ENCODE measurements at regions not wholly inside any gene's neighbourhood (a gene's known extent, or its start where the extent isn't known, plus 50 kb on each side); places are given as distances from the start of the nearest gene placed in this dataset.
"Not testable (repeated sequence)": the region's sequence is repeated elsewhere in the genome, so short reads cannot be mapped to it uniquely, and the experiment has no call there.

DNA sequence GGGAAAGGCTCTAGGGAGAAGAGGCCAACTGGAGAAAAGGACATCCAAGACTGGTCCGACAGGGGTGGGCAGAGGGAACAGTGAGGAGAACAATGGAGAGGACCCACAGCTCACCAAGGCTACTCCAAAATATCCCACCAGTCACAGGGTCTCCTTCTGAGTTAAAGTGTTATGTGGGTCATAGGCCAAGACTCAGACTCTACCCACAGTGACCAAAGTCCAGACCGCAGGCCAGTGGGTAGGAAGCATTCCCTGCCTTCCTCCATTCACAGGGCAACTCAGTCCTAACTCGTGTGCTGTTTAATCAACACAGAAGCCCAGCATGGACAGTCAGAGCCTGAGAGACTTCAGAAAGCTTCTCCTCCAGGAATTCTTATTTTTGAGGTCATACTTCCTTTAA is 260.6 kb downstream of the SMAD2 start:
- no peak for DNase-seq (ENCODE audit: low read depth, low spot score)
- TF ChIP-seq, protein P1, sequence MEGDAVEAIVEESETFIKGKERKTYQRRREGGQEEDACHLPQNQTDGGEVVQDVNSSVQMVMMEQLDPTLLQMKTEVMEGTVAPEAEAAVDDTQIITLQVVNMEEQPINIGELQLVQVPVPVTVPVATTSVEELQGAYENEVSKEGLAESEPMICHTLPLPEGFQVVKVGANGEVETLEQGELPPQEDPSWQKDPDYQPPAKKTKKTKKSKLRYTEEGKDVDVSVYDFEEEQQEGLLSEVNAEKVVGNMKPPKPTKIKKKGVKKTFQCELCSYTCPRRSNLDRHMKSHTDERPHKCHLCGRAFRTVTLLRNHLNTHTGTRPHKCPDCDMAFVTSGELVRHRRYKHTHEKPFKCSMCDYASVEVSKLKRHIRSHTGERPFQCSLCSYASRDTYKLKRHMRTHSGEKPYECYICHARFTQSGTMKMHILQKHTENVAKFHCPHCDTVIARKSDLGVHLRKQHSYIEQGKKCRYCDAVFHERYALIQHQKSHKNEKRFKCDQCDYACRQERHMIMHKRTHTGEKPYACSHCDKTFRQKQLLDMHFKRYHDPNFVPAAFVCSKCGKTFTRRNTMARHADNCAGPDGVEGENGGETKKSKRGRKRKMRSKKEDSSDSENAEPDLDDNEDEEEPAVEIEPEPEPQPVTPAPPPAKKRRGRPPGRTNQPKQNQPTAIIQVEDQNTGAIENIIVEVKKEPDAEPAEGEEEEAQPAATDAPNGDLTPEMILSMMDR (IDR thresholded peaks at IDR 0.05; ENCODE audit: low read depth, low read length), result no peak
- H3K4me3 ChIP-seq (ENCODE audit: low read depth, low read length), result no peak overlapping the region
- in situ Hi-C loops (cut with HindIII; ENCODE audit: low sequenced_read_pairs), result no loop called here

DNA sequence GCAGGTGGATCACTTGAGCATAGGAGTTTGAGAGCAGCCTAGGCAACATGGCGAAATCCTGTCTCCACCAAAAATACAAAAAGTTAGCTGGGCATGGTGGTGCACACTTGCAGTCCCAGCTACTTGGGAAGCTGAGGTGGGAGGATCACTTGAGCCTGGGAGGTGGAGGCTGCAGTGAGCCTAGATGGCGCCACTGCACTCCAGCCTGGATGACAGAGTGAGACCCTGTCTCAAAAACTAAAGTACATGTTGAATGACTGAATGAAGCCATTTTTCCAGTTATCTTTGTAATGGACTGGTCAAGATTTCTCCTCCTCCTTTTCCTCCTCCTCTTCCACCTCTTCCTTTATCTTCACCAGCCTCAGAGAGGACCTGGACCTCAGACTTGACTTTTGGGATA is 272.0 kb downstream of the SMAD2 start:
- DNase-seq (ENCODE audit: low read depth, low spot score), result no peak
- in situ Hi-C loops (cut with HindIII; ENCODE audit: low sequenced_read_pairs), result no loop called here
- H3K4me3 ChIP-seq (ENCODE audit: low read depth, low read length), result no peak overlapping the region
- TF ChIP-seq, protein P1 (IDR thresholded peaks at IDR 0.05; ENCODE audit: low read depth, low read length), result no peak

DNA sequence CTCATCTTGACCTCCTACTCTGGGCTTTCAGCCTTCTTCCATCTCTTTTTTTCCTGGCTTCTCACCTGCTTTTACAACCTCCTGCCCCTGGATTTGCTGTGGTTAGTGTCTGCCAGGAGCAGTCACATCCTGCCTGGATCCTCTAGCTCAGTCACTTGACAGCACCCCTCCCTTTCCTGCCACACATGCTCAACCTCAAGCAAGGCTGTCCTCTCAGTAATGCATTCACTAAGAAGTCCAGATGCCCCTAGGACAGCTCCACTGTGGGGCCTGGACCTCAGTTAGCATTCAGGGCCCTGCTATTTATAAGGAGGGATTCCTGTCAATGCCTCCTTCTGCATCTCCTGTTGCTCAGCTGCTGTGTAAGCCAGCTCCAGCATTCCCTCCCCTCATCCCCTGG is 275.5 kb downstream of the SMAD2 start:
- TF ChIP-seq, protein P1 (IDR thresholded peaks at IDR 0.05; ENCODE audit: low read depth, low read length), result no peak
- no peak for DNase-seq (ENCODE audit: low read depth, low spot score)
- in situ Hi-C loops (cut with HindIII; ENCODE audit: low sequenced_read_pairs), result no loop called here
- H3K4me3 ChIP-seq (ENCODE audit: low read depth, low read length), result no peak overlapping the region

DNA sequence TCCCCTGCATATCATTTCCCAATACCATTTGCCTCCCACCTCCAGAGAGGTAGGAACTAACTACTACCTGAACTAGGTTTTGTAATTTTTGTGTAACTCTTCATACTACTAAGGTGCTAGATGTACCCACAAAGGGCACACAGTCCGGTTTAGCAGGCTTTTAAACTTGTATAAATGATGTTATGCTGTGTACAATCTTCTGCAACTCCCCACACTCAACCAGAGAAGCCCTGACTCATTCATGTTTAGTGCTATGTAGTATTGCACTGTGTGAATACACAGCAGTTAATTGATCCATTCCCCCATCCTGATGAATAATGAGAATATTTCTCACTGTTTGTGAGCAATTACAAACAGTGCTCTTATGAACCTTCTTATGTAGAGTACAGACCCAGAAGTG is 285.6 kb downstream of the SMAD2 start:
- in situ Hi-C loops (cut with HindIII; ENCODE audit: low sequenced_read_pairs), result no loop called here
- no peak overlapping the region for H3K4me3 ChIP-seq (ENCODE audit: low read depth, low read length)
- TF ChIP-seq, protein P1 (IDR thresholded peaks at IDR 0.05; ENCODE audit: low read depth, low read length), result no peak
- no peak for DNase-seq (ENCODE audit: low read depth, low spot score)

DNA sequence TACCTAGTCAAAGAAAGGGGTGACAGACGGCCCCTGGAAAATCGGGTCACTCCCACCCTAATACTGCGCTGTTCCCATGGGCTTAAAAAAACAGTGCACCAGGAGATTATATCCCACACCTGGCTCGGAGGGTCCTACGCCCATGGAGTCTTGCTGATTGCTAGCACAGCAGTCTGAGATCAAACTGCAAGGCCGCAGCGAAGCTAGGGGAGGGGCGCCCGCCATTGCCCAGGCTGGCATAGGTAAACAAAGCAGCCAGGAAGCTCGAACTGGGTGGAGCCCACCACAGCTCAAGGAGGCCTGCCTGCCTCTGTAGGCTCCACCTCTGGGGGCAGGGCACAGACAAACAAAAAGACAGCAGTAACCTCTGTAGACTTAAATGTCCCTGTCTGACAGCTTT is 292.9 kb downstream of the SMAD2 start:
- in situ Hi-C loops (cut with HindIII; ENCODE audit: low sequenced_read_pairs); H3K4me3 ChIP-seq (ENCODE audit: low read depth, low read length); DNase-seq (ENCODE audit: low read depth, low spot score): not testable (repeated sequence)

DNA sequence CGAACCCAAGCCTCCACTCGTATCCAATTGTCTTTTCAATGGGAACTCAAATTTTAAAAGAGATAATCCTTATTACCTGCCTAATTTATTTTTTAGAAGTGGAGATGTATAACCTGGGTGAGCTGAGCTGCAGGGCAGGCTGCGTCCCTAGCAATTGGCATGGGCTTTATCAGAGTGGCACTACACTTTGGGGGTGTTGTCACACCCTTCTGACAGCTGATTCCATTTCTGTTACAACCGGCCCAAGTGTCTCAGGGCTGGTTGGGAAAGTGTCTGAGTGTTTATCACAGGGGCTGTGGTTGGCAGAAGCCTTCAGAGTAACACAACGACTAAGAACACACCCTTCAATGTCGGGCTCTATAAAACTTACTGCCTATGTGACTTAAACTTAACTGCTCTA is 295.0 kb downstream of the SMAD2 start:
- TF ChIP-seq, protein P1 (IDR thresholded peaks at IDR 0.05; ENCODE audit: low read depth, low read length), result no peak
- no peak for DNase-seq (ENCODE audit: low read depth, low spot score)
- H3K4me3 ChIP-seq (ENCODE audit: low read depth, low read length), result no peak overlapping the region
- in situ Hi-C loops (cut with HindIII; ENCODE audit: low sequenced_read_pairs), result no loop called here

DNA sequence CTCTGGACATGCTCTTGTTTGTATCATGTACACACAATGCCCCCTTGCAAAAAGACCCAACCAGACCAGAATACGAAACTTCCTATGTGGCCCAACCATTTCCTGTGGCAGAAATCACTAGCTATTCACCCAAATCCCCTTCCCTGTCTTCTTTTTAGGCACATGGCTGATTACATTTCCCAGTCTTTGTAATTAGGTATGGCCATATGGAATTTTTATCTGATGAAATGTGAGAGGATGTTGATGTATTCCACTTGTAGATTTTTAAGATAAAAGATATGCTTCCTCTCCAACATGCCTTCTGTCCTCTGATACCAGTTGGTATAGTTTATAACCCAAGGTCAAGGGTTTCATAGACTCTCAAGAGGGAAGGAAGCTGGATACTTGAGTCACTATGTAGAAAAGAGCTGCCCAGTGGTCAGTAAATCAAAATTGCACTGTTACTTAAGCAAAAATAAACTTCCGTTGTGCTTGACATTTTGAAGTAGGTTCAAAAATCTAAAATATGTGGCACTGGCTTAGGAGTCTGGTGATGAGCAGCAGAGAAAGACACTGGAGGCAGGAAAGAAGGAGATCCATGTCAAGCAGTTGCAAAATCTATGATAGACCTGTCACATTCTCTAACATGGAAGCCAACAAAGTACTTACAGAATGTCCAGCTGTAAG is 297.4 kb downstream of the SMAD2 start:
- H3K4me3 ChIP-seq (ENCODE audit: low read depth, low read length), result no peak overlapping the region
- TF ChIP-seq, protein P1 (IDR thresholded peaks at IDR 0.05; ENCODE audit: low read depth, low read length), result no peak
- in situ Hi-C loops (cut with HindIII; ENCODE audit: low sequenced_read_pairs), result no loop called here

More for the DNA sequence above, 297.4 kb downstream of the SMAD2 start:
- no peak for DNase-seq (ENCODE audit: low read depth, low spot score)
